ENCODE measurements at regions not wholly inside any gene's neighbourhood (a gene's known extent, or its start where the extent isn't known, plus 50 kb on each side); places are given as distances from the start of the nearest gene placed in this dataset.

- H3K9ac ChIP-seq (ENCODE audit: low read length), result no peak overlapping the region
Observed at GRCh38 chr2:19749507-19749836, 152.3 kb downstream of the TTC32 start.

GRCh38 chr2:19748711-19749506, 152.9 kb downstream of the TTC32 start:
- Histone ChIP-seq H3K36me3 (ENCODE audit: control insufficient read depth, insufficient read depth, low read length) (no peaks in the 10 kb centered on the region), H3K27me3 (ENCODE audit: control insufficient read depth, insufficient read depth, low read length) (peaks cover 4% of the 10 kb centered on the region; the same call in 1 of the 2 replicates), H3K4me3 (ENCODE audit: low read depth, low read length) (no peak overlapping the region), H3K4me1 (ENCODE audit: control insufficient read depth, insufficient read depth, low read length) (no peaks in the 10 kb centered on the region), H3K9me3 (ENCODE audit: control insufficient read depth, insufficient read depth, low read depth, low read length) (no peaks in the 10 kb centered on the region), H3K9ac (ENCODE audit: low read length) (no peak overlapping the region), H3K27ac (ENCODE audit: low read depth, low read length) (no peak overlapping the region)

More at GRCh38 chr2:19749507-19749836, 152.3 kb downstream of the TTC32 start:
- Histone ChIP-seq H3K27me3 (ENCODE audit: control insufficient read depth, insufficient read depth, low read length) (peaks cover 4% of the 10 kb centered on the region; the same call in 1 of the 2 replicates), H3K27ac (ENCODE audit: low read depth, low read length) (no peak overlapping the region), H3K4me1 (ENCODE audit: control insufficient read depth, insufficient read depth, low read length) (no peaks in the 10 kb centered on the region), H3K4me3 (ENCODE audit: low read depth, low read length) (no peak overlapping the region), H3K36me3 (ENCODE audit: control insufficient read depth, insufficient read depth, low read length) (no peaks in the 10 kb centered on the region), H3K9me3 (ENCODE audit: control insufficient read depth, insufficient read depth, low read depth, low read length) (no peaks in the 10 kb centered on the region)

- no peak overlapping the region for H3K4me3 ChIP-seq (ENCODE audit: low read depth, low read length)
- no peak overlapping the region for H3K27ac ChIP-seq (ENCODE audit: low read depth, low read length)
- H3K27me3 ChIP-seq (ENCODE audit: control insufficient read depth, insufficient read depth, low read length), result peaks cover 4% of the 10 kb centered on the region; the same call in 1 of the 2 replicates
- no peaks in the 10 kb centered on the region for H3K9me3 ChIP-seq (ENCODE audit: control insufficient read depth, insufficient read depth, low read depth, low read length)
- H3K4me1 ChIP-seq (ENCODE audit: control insufficient read depth, insufficient read depth, low read length), result no peaks in the 10 kb centered on the region
- no peak overlapping the region for H3K9ac ChIP-seq (ENCODE audit: low read length)
- H3K36me3 ChIP-seq (ENCODE audit: control insufficient read depth, insufficient read depth, low read length), result no peaks in the 10 kb centered on the region
Observed at GRCh38 chr2:19748073-19748375, 153.8 kb downstream of the TTC32 start.

GRCh38 chr2:19747310-19748072, 154.3 kb downstream of the TTC32 start:
- H3K9me3 ChIP-seq (ENCODE audit: control insufficient read depth, insufficient read depth, low read depth, low read length), result no peaks in the 10 kb centered on the region
- no peak overlapping the region for H3K9ac ChIP-seq (ENCODE audit: low read length)
- H3K27ac ChIP-seq (ENCODE audit: low read depth, low read length), result no peak overlapping the region
- H3K27me3 ChIP-seq (ENCODE audit: control insufficient read depth, insufficient read depth, low read length), result peaks cover 4% of the 10 kb centered on the region; the same call in 1 of the 2 replicates
- no peak overlapping the region for H3K4me3 ChIP-seq (ENCODE audit: low read depth, low read length)
- no peaks in the 10 kb centered on the region for H3K4me1 ChIP-seq (ENCODE audit: control insufficient read depth, insufficient read depth, low read length)
- no peaks in the 10 kb centered on the region for H3K36me3 ChIP-seq (ENCODE audit: control insufficient read depth, insufficient read depth, low read length)

- no peaks in the 10 kb centered on the region for H3K36me3 ChIP-seq (ENCODE audit: control insufficient read depth, insufficient read depth, low read length)
- H3K27me3 ChIP-seq (ENCODE audit: control insufficient read depth, insufficient read depth, low read length), result peaks cover 4% of the 10 kb centered on the region; the same call in 1 of the 2 replicates
- no peak overlapping the region for H3K4me3 ChIP-seq (ENCODE audit: low read depth, low read length)
- H3K9me3 ChIP-seq (ENCODE audit: control insufficient read depth, insufficient read depth, low read depth, low read length), result no peaks in the 10 kb centered on the region
- H3K4me1 ChIP-seq (ENCODE audit: control insufficient read depth, insufficient read depth, low read length), result no peaks in the 10 kb centered on the region
- no peak overlapping the region for H3K27ac ChIP-seq (ENCODE audit: low read depth, low read length)
- H3K9ac ChIP-seq (ENCODE audit: low read length), result no peak overlapping the region
Observed at GRCh38 chr2:19746611-19747309, 155.0 kb downstream of the TTC32 start.

GRCh38 chr2:19746137-19746600, 155.6 kb downstream of the TTC32 start:
- Histone ChIP-seq H3K27ac (ENCODE audit: low read depth, low read length) (no peak overlapping the region), H3K4me1 (ENCODE audit: control insufficient read depth, insufficient read depth, low read length) (no peaks in the 10 kb centered on the region), H3K9me3 (ENCODE audit: control insufficient read depth, insufficient read depth, low read depth, low read length) (no peaks in the 10 kb centered on the region), H3K4me3 (ENCODE audit: low read depth, low read length) (no peak overlapping the region), H3K9ac (ENCODE audit: low read length) (no peak overlapping the region), H3K27me3 (ENCODE audit: control insufficient read depth, insufficient read depth, low read length) (peaks cover 4% of the 10 kb centered on the region; the same call in 1 of the 2 replicates), H3K36me3 (ENCODE audit: control insufficient read depth, insufficient read depth, low read length) (no peaks in the 10 kb centered on the region)

GRCh38 chr2:19745318-19746136, 156.3 kb downstream of the TTC32 start:
- Histone ChIP-seq H3K9me3 (ENCODE audit: control insufficient read depth, insufficient read depth, low read depth, low read length) (no peaks in the 10 kb centered on the region), H3K27me3 (ENCODE audit: control insufficient read depth, insufficient read depth, low read length) (peaks cover under 1% of the 10 kb centered on the region; the same call in 1 of the 2 replicates), H3K27ac (ENCODE audit: low read depth, low read length) (no peak overlapping the region), H3K36me3 (ENCODE audit: control insufficient read depth, insufficient read depth, low read length) (no peaks in the 10 kb centered on the region), H3K4me3 (ENCODE audit: low read depth, low read length) (no peak overlapping the region), H3K9ac (ENCODE audit: low read length) (no peak overlapping the region), H3K4me1 (ENCODE audit: control insufficient read depth, insufficient read depth, low read length) (no peaks in the 10 kb centered on the region)

GRCh38 chr2:19744456-19745199, 157.2 kb downstream of the TTC32 start:
- Histone ChIP-seq H3K27me3 (ENCODE audit: control insufficient read depth, insufficient read depth, low read length) (no peaks in the 10 kb centered on the region), H3K27ac (ENCODE audit: low read depth, low read length) (no peak overlapping the region), H3K36me3 (ENCODE audit: control insufficient read depth, insufficient read depth, low read length) (no peaks in the 10 kb centered on the region), H3K4me1 (ENCODE audit: control insufficient read depth, insufficient read depth, low read length) (no peaks in the 10 kb centered on the region), H3K4me3 (ENCODE audit: low read depth, low read length) (no peak overlapping the region), H3K9me3 (ENCODE audit: control insufficient read depth, insufficient read depth, low read depth, low read length) (no peaks in the 10 kb centered on the region), H3K9ac (ENCODE audit: low read length) (no peak overlapping the region)

GRCh38 chr2:19743641-19744040, 158.1 kb downstream of the TTC32 start:
- Histone ChIP-seq H3K36me3 (ENCODE audit: control insufficient read depth, insufficient read depth, low read length) (no peaks in the 10 kb centered on the region), H3K27me3 (ENCODE audit: control insufficient read depth, insufficient read depth, low read length) (no peaks in the 10 kb centered on the region), H3K27ac (ENCODE audit: low read depth, low read length) (no peak overlapping the region), H3K9me3 (ENCODE audit: control insufficient read depth, insufficient read depth, low read depth, low read length) (no peaks in the 10 kb centered on the region), H3K4me1 (ENCODE audit: control insufficient read depth, insufficient read depth, low read length) (no peaks in the 10 kb centered on the region; the same call in 1 of the 2 replicates), H3K9ac (ENCODE audit: low read length) (no peak overlapping the region), H3K4me3 (ENCODE audit: low read depth, low read length) (no peak overlapping the region)

GRCh38 chr2:19742872-19743271, 158.9 kb downstream of the TTC32 start:
- H3K9me3 ChIP-seq (ENCODE audit: control insufficient read depth, insufficient read depth, low read depth, low read length), result no peaks in the 10 kb centered on the region
- H3K4me3 ChIP-seq (ENCODE audit: low read depth, low read length), result no peak overlapping the region
- H3K36me3 ChIP-seq (ENCODE audit: control insufficient read depth, insufficient read depth, low read length), result no peaks in the 10 kb centered on the region
- no peaks in the 10 kb centered on the region; the same call in 1 of the 2 replicates for H3K4me1 ChIP-seq (ENCODE audit: control insufficient read depth, insufficient read depth, low read length)
- H3K27ac ChIP-seq (ENCODE audit: low read depth, low read length), result no peak overlapping the region
- H3K9ac ChIP-seq (ENCODE audit: low read length), result no peak overlapping the region
- no peaks in the 10 kb centered on the region for H3K27me3 ChIP-seq (ENCODE audit: control insufficient read depth, insufficient read depth, low read length)

Data from HUES6 (cell line).